Cardiac muscle cell (in vitro differentiated cells and primary cell): ENCODE measurements at regions not wholly inside any gene's neighbourhood (a gene's known extent, or its start where the extent isn't known, plus 50 kb on each side); places are given as distances from the start of the nearest gene placed in this dataset.
"Not testable (repeated sequence)": the region's sequence is repeated elsewhere in the genome, so short reads cannot be mapped to it uniquely, and the experiment has no call there.

ENCODE experiments used
- DNase-seq, 2 donors: peaks; one replicate each; pipeline versions ENCODE4 v3.0.0 to v3.0.0-alpha.2; 2010 to 2017; ENCODE audit warnings: low read depth in 1 of 2, low spot score in 1 of 2
- H3K27ac ChIP-seq: fragments of 200-600 bp; sonication (generic); 2 replicates; pipeline ENCODE4 v1.5.1; 2016
- H3K27me3 ChIP-seq: fragments of 200-600 bp; sonication (generic); 2 replicates; pipeline ENCODE4 v1.6.0; 2016; ENCODE audit warnings: control low read depth
- H3K36me3 ChIP-seq: fragments of 200-600 bp; sonication (generic); 2 replicates; pipeline ENCODE4 v1.5.1; 2016; ENCODE audit warnings: control low read depth
- H3K4me1 ChIP-seq: fragments of 200-600 bp; sonication (generic); 2 replicates; pipeline ENCODE4 v1.8.1; 2017; ENCODE audit warnings: low read depth, mild to moderate bottlenecking, mixed run types
- H3K4me3 ChIP-seq: fragments of 200-600 bp; sonication (generic); 2 replicates; pipeline ENCODE4 v1.5.1; 2016; ENCODE audit warnings: mild to moderate bottlenecking
- H3K9me3 ChIP-seq: fragments of 200-600 bp; sonication (generic); 2 replicates; pipeline ENCODE4 v1.5.1; 2017; ENCODE audit warnings: low read depth, mild to moderate bottlenecking, control low read depth
- CTCF ChIP-seq: IDR thresholded peaks from 2 replicates; pipeline ENCODE4 v1.5.1; 2012; ENCODE audit warnings: low read depth, mild to moderate bottlenecking, low read length

GRCh38 chr10:71014021-71014805, 125.8 kb upstream of the PCBD1 start:
- H3K27me3 ChIP-seq = no peaks in the 10 kb centered on the region
- no peak for DNase-seq
- no peak overlapping the region for H3K27ac ChIP-seq
- H3K4me1 ChIP-seq = peaks cover 2% of the 10 kb centered on the region
- TF ChIP-seq CTCF = no peak
- no peak overlapping the region for H3K4me3 ChIP-seq
- H3K9me3 ChIP-seq = no peaks in the 10 kb centered on the region
- H3K36me3 ChIP-seq = no peaks in the 10 kb centered on the region

DNA sequence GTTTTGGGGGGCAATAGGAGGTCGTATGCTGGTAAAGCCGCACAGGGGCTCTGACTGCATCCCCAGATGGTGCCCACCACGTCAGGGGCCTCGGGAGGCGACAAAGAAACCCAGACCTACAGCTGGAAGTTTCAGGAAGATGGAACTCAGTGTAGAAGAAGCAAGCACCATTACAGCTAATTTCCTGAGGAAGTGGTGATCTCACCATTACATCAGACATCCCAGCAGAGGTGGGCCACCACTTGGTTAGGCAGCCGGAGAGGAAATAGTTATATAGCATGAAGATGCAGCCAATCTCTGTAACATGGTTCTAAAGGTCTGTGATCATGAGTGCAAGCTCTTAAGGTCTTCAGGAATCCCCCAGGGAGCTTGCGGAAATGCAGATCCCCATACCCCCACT, 127.3 kb upstream of the PCBD1 start:
- no peaks in the 10 kb centered on the region for H3K27me3 ChIP-seq
- no peak for TF ChIP-seq CTCF
- no peak overlapping the region for H3K4me3 ChIP-seq
- H3K9me3 ChIP-seq = no peaks in the 10 kb centered on the region
- peak in 1 of 2 donors; percentile 17 for DNase-seq
- no peak overlapping the region for H3K27ac ChIP-seq
- no peaks in the 10 kb centered on the region for H3K4me1 ChIP-seq
- no peaks in the 10 kb centered on the region for H3K36me3 ChIP-seq

- not testable (repeated sequence) for H3K9me3 ChIP-seq, H3K4me1 ChIP-seq, H3K4me3 ChIP-seq, H3K27me3 ChIP-seq, H3K36me3 ChIP-seq, H3K27ac ChIP-seq, DNase-seq
Measured at GRCh38 chr10:71020061-71020460, 131.7 kb upstream of the PCBD1 start.

DNA sequence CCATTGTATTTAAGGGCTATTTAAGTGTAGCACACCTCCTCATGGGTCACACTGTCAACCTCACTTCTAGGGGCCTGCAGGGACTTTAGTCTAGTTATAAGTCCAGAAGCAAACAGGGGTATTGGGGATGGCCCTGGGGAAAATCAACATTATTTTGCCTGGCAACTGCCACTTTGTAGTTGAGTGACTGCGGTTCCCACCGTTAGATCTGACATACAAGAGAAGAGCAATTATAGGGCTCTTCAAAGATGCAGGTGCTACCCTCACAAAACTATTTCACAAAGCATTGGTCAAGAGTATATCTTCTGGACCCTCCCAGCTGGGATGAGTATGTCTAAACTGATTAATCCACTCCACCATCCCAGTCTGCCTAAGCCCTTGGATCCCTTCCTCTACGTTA, 133.0 kb upstream of the PCBD1 start:
- H3K9me3 ChIP-seq = no peaks in the 10 kb centered on the region
- no peaks in the 10 kb centered on the region for H3K27me3 ChIP-seq
- H3K4me3 ChIP-seq = no peak overlapping the region
- no peaks in the 10 kb centered on the region for H3K4me1 ChIP-seq
- no peak overlapping the region for H3K27ac ChIP-seq
- H3K36me3 ChIP-seq = no peaks in the 10 kb centered on the region
- no peak for TF ChIP-seq CTCF
- DNase-seq = no peak

DNA sequence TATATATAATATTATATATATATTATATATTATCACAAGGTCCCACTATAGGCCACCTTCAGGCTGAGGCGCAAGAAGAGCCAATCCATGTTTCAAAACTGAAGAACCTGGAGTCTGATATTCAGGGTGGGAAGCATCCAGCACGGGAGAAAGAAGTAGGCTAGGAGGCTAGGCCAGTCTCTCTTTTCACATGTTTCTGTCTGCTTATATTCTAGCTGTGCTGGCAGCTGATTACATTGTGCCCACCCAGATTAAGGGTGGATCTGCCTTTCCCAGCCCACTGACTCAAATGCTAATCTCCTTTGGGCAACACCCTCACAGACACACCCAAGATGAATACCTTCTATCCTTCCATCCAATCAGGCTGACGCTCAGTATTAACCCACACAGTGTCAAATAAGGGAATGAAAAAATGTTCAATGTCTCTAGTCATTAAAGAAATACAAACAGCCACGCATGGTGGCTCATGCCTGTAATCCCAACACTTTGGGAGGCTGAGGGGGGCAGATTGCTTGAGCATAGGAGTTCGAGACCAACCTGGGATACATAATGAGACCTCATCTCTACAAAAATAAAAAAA, 135.4 kb upstream of the PCBD1 start:
- DNase-seq = no peak
- Histone ChIP-seq H3K27me3 (no peaks in the 10 kb centered on the region), H3K9me3 (no peaks in the 10 kb centered on the region), H3K4me3 (no peak overlapping the region), H3K36me3 (no peaks in the 10 kb centered on the region), H3K27ac (no peak overlapping the region), H3K4me1 (peaks cover under 1% of the 10 kb centered on the region)
- TF ChIP-seq CTCF = no peak

- no peak for DNase-seq
- no peak overlapping the region for H3K27ac ChIP-seq
- H3K36me3 ChIP-seq = no peaks in the 10 kb centered on the region
- H3K9me3 ChIP-seq = no peaks in the 10 kb centered on the region
- TF ChIP-seq CTCF = no peak
- H3K27me3 ChIP-seq = no peaks in the 10 kb centered on the region
- peaks cover 8% of the 10 kb centered on the region for H3K4me1 ChIP-seq
- no peak overlapping the region for H3K4me3 ChIP-seq
Measured at GRCh38 chr10:71024490-71024889, 136.1 kb upstream of the PCBD1 start.
